HG03039 (cell line): ENCODE measurements at regions not wholly inside any gene's neighbourhood (a gene's known extent, or its start where the extent isn't known, plus 50 kb on each side); places are given as distances from the start of the nearest gene placed in this dataset.

ENCODE experiments used
- ATAC-seq: cut with Tn5 transposase; IDR thresholded peaks from one replicate; pipeline ENCODE4 v1.9.1; 2021; ENCODE audit warnings: mild to moderate bottlenecking, moderate library complexity; ENCODE audit not compliant: unreplicated experiment

GRCh38 chr9:36763778-36764177, 191.1 kb downstream of the MELK start:
- no peak for ATAC-seq

GRCh38 chr9:36764364-36765076, 191.8 kb downstream of the MELK start:
- no peak for ATAC-seq

GRCh38 chr9:36765077-36765390, 192.3 kb downstream of the MELK start:
- no peak for ATAC-seq

GRCh38 chr9:36765468-36766341, 193.0 kb downstream of the MELK start:
- peak; percentile 96 for ATAC-seq

- ATAC-seq: no peak
These were observed 196.0 kb downstream of the MELK start for GRCh38 chr9:36768677-36769076.

GRCh38 chr9:36770025-36770424, 197.3 kb downstream of the MELK start:
- ATAC-seq: no peak

GRCh38 chr9:36772449-36773403, 200.0 kb downstream of the MELK start:
- no peak for ATAC-seq

GRCh38 chr9:36778682-36779081, 206.0 kb downstream of the MELK start:
- no peak for ATAC-seq

- no peak for ATAC-seq
These were observed 206.9 kb downstream of the MELK start for GRCh38 chr9:36779582-36779981.

GRCh38 chr9:36780186-36780585, 207.5 kb downstream of the MELK start:
- ATAC-seq: no peak

GRCh38 chr9:36781533-36781932, 208.8 kb downstream of the MELK start:
- ATAC-seq: no peak
